ENCODE measurements at regions not wholly inside any gene's neighbourhood (a gene's known extent, or its start where the extent isn't known, plus 50 kb on each side); places are given as distances from the start of the nearest gene placed in this dataset.

- Histone ChIP-seq H3K9me3 (no peaks in the 10 kb centered on the region), H3K4me3 (no peak overlapping the region), H3K27me3 (no peaks in the 10 kb centered on the region), H3K4me1 (no peaks in the 10 kb centered on the region), H3K27ac (no peak overlapping the region), H3K36me3 (ENCODE audit: low read depth, missing control alignments) (no peaks in the 10 kb centered on the region)
- WGBS, 2 donors: 78 to 91% methylated on average over 3 of the region's 3 CpGs
- intact Hi-C loops (cut with DNase I; ENCODE audit: low total_unique reads): no loop called here
- no peak for TF ChIP-seq POLR2A (IDR thresholded peaks at IDR 0.05)
- no peak for TF ChIP-seq CTCF (IDR thresholded peaks at IDR 0.05)
- DNase-seq: no peak
Measured at GRCh38 chr3:135801018-135801417, 164.5 kb upstream of the PPP2R3A start.

- WGBS, 2 donors: 82 to 83% methylated on average over 10 of the region's 10 CpGs
- DNase-seq: no peak
Measured at GRCh38 chr3:135802171-135802570, 163.4 kb upstream of the PPP2R3A start.

GRCh38 chr3:135803028-135803692 is 162.4 kb upstream of the PPP2R3A start:
- WGBS, 2 donors: 83 to 85% methylated on average over 10 of the region's 10 CpGs

More at GRCh38 chr3:135802171-135802570, 163.4 kb upstream of the PPP2R3A start:
- H3K4me3 ChIP-seq: no peak overlapping the region
- H3K27me3 ChIP-seq: no peaks in the 10 kb centered on the region
- H3K27ac ChIP-seq: no peak overlapping the region
- intact Hi-C loops (cut with DNase I; ENCODE audit: low total_unique reads): no loop called here
- TF ChIP-seq CTCF (IDR thresholded peaks at IDR 0.05) (no peak), POLR2A (IDR thresholded peaks at IDR 0.05) (no peak)
- H3K9me3 ChIP-seq: no peaks in the 10 kb centered on the region
- H3K36me3 ChIP-seq (ENCODE audit: low read depth, missing control alignments): no peaks in the 10 kb centered on the region
- H3K4me1 ChIP-seq: no peaks in the 10 kb centered on the region

GRCh38 chr3:135805752-135806151 is 159.8 kb upstream of the PPP2R3A start:
- Histone ChIP-seq H3K4me3 (no peak overlapping the region), H3K4me1 (no peaks in the 10 kb centered on the region), H3K36me3 (ENCODE audit: low read depth, missing control alignments) (no peaks in the 10 kb centered on the region), H3K27ac (no peak overlapping the region), H3K27me3 (no peaks in the 10 kb centered on the region), H3K9me3 (no peaks in the 10 kb centered on the region)
- WGBS, 2 donors: 92 to 98% methylated on average over 3 of the region's 3 CpGs
- no peak for TF ChIP-seq CTCF (IDR thresholded peaks at IDR 0.05)
- TF ChIP-seq POLR2A (IDR thresholded peaks at IDR 0.05): no peak
- no peak for DNase-seq
- intact Hi-C loops (cut with DNase I; ENCODE audit: low total_unique reads): no loop called here

More at GRCh38 chr3:135803028-135803692, 162.4 kb upstream of the PPP2R3A start:
- Histone ChIP-seq H3K4me1 (no peaks in the 10 kb centered on the region), H3K27ac (no peak overlapping the region), H3K4me3 (no peak overlapping the region), H3K27me3 (no peaks in the 10 kb centered on the region), H3K36me3 (ENCODE audit: low read depth, missing control alignments) (no peaks in the 10 kb centered on the region), H3K9me3 (no peaks in the 10 kb centered on the region)
- no peak for TF ChIP-seq POLR2A (IDR thresholded peaks at IDR 0.05)
- no peak for TF ChIP-seq CTCF (IDR thresholded peaks at IDR 0.05)
- intact Hi-C loops (cut with DNase I; ENCODE audit: low total_unique reads): no loop called here
- no peak for DNase-seq

GRCh38 chr3:135806317-135806716 is 159.2 kb upstream of the PPP2R3A start:
- DNase-seq: peak; percentile 20
- Histone ChIP-seq H3K27ac (no peak overlapping the region), H3K27me3 (no peaks in the 10 kb centered on the region), H3K4me1 (no peaks in the 10 kb centered on the region), H3K9me3 (no peaks in the 10 kb centered on the region), H3K36me3 (ENCODE audit: low read depth, missing control alignments) (no peaks in the 10 kb centered on the region), H3K4me3 (no peak overlapping the region)
- WGBS, 2 donors: 18 to 37% methylated on average over 4 of the region's 4 CpGs
- intact Hi-C loops (cut with DNase I; ENCODE audit: low total_unique reads): no loop called here
- TF ChIP-seq CTCF (IDR thresholded peaks at IDR 0.05) (no peak), POLR2A (IDR thresholded peaks at IDR 0.05) (no peak)
